OCI-LY3 (cell line): ENCODE measurements at regions not wholly inside any gene's neighbourhood (a gene's known extent, or its start where the extent isn't known, plus 50 kb on each side); places are given as distances from the start of the nearest gene placed in this dataset.

ENCODE experiments used
- H2AFZ ChIP-seq: fragments of 200-600, 300-600 bp; shearing (Covaris generic); 2 replicates; pipeline ENCODE4 v1.6.0; 2014; ENCODE audit warnings: antibody characterized with exemption, low read depth, low read length
- H3K27ac ChIP-seq: fragments of 200-600, 300-600 bp; sonication (generic); 2 replicates; pipeline ENCODE4 v1.5.1; 2014; ENCODE audit warnings: mild to moderate bottlenecking, low read length, moderate library complexity, mixed read lengths
- H3K27me3 ChIP-seq: fragments of 200-600, 300-600 bp; sonication (generic); 2 replicates; pipeline ENCODE4 v1.6.1; 2014; ENCODE audit warnings: low read depth, low read length, mixed read lengths
- H3K36me3 ChIP-seq: fragments of 200-600, 300-600 bp; sonication (generic); replicated peaks from 2 replicates; pipeline ENCODE3; 2014; ENCODE audit warnings: low read depth, low read length, mixed read lengths
- H3K4me1 ChIP-seq: fragments of 300-600, 200-600 bp; sonication (generic); 2 replicates; pipeline ENCODE4 v1.6.1; 2014; ENCODE audit warnings: low read length, mixed read lengths
- H3K4me2 ChIP-seq: fragments of 200-600, 300-600 bp; sonication (generic); 2 replicates; pipeline ENCODE4 v1.6.1; 2014; ENCODE audit warnings: low read length, mixed read lengths
- H3K4me3 ChIP-seq: fragments of 300-600, 200-600 bp; sonication (generic); 2 replicates; pipeline ENCODE4 v1.5.1; 2014; ENCODE audit warnings: antibody characterized with exemption, mild to moderate bottlenecking, low read length, moderate library complexity
- H3K79me2 ChIP-seq: fragments of 300-600, 200-600 bp; shearing (Covaris generic); 2 replicates; pipeline ENCODE4 v1.6.1; 2014; ENCODE audit warnings: mild to moderate bottlenecking, low read length, mixed read lengths
- H3K9ac ChIP-seq: fragments of 300-600, 200-600 bp; shearing (Covaris generic); 2 replicates; pipeline ENCODE4 v1.6.0; 2014; ENCODE audit warnings: mild to moderate bottlenecking, low read length, moderate library complexity
- H3K9me3 ChIP-seq: fragments of 200-600, 300-600 bp; shearing (Covaris generic); 2 replicates; pipeline ENCODE4 v1.6.1; 2014; ENCODE audit warnings: low read length, mixed read lengths; ENCODE audit not compliant: insufficient read depth
- H4K20me1 ChIP-seq: fragments of 200-600, 300-600 bp; sonication (generic); 2 replicates; pipeline ENCODE4 v1.6.1; 2016; ENCODE audit warnings: low read length, mixed read lengths; ENCODE audit not compliant: insufficient read depth
- EZH2phosphoT487 ChIP-seq: fragments of 200-600 bp; shearing (Covaris generic); IDR thresholded peaks from 2 replicates; pipeline ENCODE4 v1.6.1; 2018; ENCODE audit warnings: antibody characterized with exemption, mixed run types, low read depth
- TF ChIP-seq, protein P1 (sequence below): fragments of 200-600, 300-600 bp; sonication (generic); IDR thresholded peaks from 2 replicates; pipeline ENCODE4 v1.5.1; 2014; ENCODE audit warnings: antibody characterized with exemption, low read length, low read depth

DNA sequence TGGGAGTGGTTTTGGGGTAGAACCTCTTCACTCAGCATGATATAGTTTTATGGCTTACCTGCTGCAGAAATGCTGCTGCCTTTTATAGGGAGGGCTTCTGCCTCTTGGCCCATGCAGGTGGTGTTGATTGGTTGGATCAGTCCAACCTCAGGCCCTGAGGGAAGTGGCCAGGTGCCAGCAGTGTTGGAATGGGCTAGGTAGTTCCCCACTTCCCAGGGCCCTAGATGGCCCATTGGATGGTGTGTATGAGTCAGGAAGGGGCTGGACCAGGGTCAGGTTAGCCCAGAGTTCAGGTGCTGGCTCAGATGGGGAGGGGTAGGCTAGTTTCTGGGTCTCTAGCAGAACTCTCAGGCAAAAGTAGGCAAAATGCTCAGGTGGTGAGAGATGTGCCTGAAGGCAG, 455.5 kb downstream of the CCSER2 start:
- no peak for TF ChIP-seq EZH2phosphoT487
- TF ChIP-seq, protein P1, sequence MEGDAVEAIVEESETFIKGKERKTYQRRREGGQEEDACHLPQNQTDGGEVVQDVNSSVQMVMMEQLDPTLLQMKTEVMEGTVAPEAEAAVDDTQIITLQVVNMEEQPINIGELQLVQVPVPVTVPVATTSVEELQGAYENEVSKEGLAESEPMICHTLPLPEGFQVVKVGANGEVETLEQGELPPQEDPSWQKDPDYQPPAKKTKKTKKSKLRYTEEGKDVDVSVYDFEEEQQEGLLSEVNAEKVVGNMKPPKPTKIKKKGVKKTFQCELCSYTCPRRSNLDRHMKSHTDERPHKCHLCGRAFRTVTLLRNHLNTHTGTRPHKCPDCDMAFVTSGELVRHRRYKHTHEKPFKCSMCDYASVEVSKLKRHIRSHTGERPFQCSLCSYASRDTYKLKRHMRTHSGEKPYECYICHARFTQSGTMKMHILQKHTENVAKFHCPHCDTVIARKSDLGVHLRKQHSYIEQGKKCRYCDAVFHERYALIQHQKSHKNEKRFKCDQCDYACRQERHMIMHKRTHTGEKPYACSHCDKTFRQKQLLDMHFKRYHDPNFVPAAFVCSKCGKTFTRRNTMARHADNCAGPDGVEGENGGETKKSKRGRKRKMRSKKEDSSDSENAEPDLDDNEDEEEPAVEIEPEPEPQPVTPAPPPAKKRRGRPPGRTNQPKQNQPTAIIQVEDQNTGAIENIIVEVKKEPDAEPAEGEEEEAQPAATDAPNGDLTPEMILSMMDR = no peak
- H3K4me2 ChIP-seq = no peak overlapping the region
- no peak overlapping the region for H3K9ac ChIP-seq
- H3K9me3 ChIP-seq = no peaks in the 10 kb centered on the region
- no peaks in the 10 kb centered on the region for H3K4me1 ChIP-seq
- H3K36me3 ChIP-seq = no peaks in the 10 kb centered on the region
- no peaks in the 10 kb centered on the region for H4K20me1 ChIP-seq
- H3K79me2 ChIP-seq = no peaks in the 10 kb centered on the region
- H2AFZ ChIP-seq = no peak overlapping the region
- no peak overlapping the region for H3K27ac ChIP-seq
- H3K27me3 ChIP-seq = no peaks in the 10 kb centered on the region
- H3K4me3 ChIP-seq = no peak overlapping the region

DNA sequence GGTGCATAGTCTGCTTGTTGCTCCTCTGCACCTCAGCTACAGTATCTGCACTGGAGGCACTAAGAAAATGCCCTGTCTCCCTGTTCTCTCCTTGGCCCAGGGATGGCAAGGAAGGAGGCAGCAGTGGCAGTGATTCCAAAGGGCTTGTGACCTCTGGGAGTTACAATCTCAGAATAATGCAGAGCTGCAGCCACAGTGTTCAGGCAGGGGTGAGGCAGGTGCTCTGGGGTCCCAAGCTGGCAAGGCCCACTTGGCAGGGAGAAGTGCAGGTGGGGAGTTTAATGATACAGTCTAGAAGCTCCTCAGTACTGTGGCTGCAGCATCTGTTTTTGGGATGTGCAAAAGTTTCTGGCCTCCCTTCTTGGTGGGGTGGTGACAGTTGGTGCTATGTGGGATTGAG, 456.4 kb downstream of the CCSER2 start:
- no peak overlapping the region for H3K27ac ChIP-seq
- H3K9ac ChIP-seq = no peak overlapping the region
- no peaks in the 10 kb centered on the region for H3K9me3 ChIP-seq
- H3K4me2 ChIP-seq = no peak overlapping the region
- no peaks in the 10 kb centered on the region for H3K36me3 ChIP-seq
- H3K27me3 ChIP-seq = no peaks in the 10 kb centered on the region
- no peak overlapping the region for H2AFZ ChIP-seq
- H3K4me1 ChIP-seq = no peaks in the 10 kb centered on the region
- no peaks in the 10 kb centered on the region for H3K79me2 ChIP-seq
- TF ChIP-seq EZH2phosphoT487 = no peak
- TF ChIP-seq, protein P1 = no peak
- H3K4me3 ChIP-seq = no peak overlapping the region
- no peaks in the 10 kb centered on the region for H4K20me1 ChIP-seq

DNA sequence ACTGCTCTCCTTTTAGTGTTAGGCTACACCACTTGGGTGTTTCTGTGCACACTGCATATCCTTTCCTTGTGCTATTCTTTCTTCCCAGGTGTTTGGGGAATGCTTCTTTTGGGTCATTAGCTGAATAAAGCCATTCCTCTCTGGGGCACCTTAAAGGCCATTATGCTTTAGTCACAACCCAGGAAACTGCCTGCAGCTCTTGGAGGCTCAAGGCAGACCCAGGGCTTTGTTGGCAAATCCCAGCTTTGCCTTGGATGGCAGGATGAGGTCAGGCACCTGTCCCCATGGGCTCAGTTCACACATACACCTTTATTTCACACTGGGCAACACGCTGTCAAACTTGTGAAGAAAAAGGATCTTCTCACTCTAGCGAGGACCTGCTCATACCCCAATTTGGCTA, 460.6 kb downstream of the CCSER2 start:
- no peak for TF ChIP-seq EZH2phosphoT487
- TF ChIP-seq, protein P1 = no peak
- Histone ChIP-seq H4K20me1 (no peaks in the 10 kb centered on the region), H2AFZ (no peak overlapping the region), H3K27ac (no peak overlapping the region), H3K79me2 (no peaks in the 10 kb centered on the region), H3K9me3 (no peaks in the 10 kb centered on the region), H3K4me1 (no peaks in the 10 kb centered on the region), H3K9ac (no peak overlapping the region), H3K4me3 (no peak overlapping the region), H3K27me3 (no peaks in the 10 kb centered on the region), H3K4me2 (no peak overlapping the region), H3K36me3 (no peaks in the 10 kb centered on the region)

DNA sequence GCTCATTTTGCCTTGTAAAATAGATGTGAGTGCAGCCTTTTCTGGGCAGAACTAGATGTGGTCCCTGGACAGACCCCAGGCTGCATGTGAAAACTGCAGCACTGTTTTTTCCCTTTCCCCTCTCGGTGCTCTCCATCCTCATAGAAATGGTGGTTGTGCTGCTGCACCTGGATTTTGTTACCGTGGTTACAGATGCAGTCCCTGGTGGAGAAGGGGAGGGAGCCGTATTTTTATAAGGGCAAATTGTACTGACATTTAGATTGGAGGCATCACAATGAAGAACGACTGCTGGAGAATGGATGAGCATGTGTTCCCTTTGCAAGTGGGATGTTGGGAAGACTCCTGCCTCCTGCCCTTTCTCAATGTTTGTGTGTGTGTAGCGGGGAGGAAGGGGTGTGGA, 469.9 kb downstream of the CCSER2 start:
- no peak overlapping the region for H3K4me2 ChIP-seq
- H3K4me1 ChIP-seq = no peaks in the 10 kb centered on the region
- H3K9me3 ChIP-seq = no peaks in the 10 kb centered on the region
- no peaks in the 10 kb centered on the region for H3K27me3 ChIP-seq
- no peaks in the 10 kb centered on the region for H3K79me2 ChIP-seq
- no peak overlapping the region for H3K9ac ChIP-seq
- no peak overlapping the region for H2AFZ ChIP-seq
- H3K4me3 ChIP-seq = no peak overlapping the region
- H4K20me1 ChIP-seq = no peaks in the 10 kb centered on the region
- TF ChIP-seq, protein P1 = no peak
- TF ChIP-seq EZH2phosphoT487 = no peak
- no peak overlapping the region for H3K27ac ChIP-seq
- no peaks in the 10 kb centered on the region for H3K36me3 ChIP-seq
